Psoas muscle (tissue), 7 donors: ENCODE measurements at regions not wholly inside any gene's neighbourhood (a gene's known extent, or its start where the extent isn't known, plus 50 kb on each side); places are given as distances from the start of the nearest gene placed in this dataset.
"Not testable (repeated sequence)": the region's sequence is repeated elsewhere in the genome, so short reads cannot be mapped to it uniquely, and the experiment has no call there.

Source experiments
- ATAC-seq, 4 donors: fragments of 200-7000 bp; cut with Tn5 transposase; one replicate each; pipeline ENCODE4 v1.9.1; 2020; ENCODE audit warnings: moderate library complexity in 3 of 4, mild to moderate bottlenecking in 2 of 4
- DNase-seq, 2 donors: peaks; one replicate each; pipeline ENCODE4 v3.0.0-alpha.2; 2020
- H3K27ac ChIP-seq: fragments of 200-600 bp; one replicate; pipeline ENCODE4 v1.8.0; 2022
- H3K27me3 ChIP-seq, 3 donors: fragments of 200-600 bp in 1 of 3; one replicate each; pipeline versions ENCODE4 v1.6.1 to v1.8.0; 2013 to 2022; ENCODE audit warnings: low read length in 2 of 3, mild to moderate bottlenecking in 2 of 3, moderate library complexity in 1 of 3; ENCODE audit not compliant: insufficient read depth in 3 of 3
- H3K36me3 ChIP-seq, 2 donors: fragments of 200-600 bp in 1 of 2; one replicate each; pipeline versions ENCODE4 v1.6.1 to v1.8.0; 2013 to 2022; ENCODE audit warnings: low read depth in 1 of 2, mild to moderate bottlenecking in 1 of 2, moderate library complexity in 1 of 2; ENCODE audit not compliant: insufficient read depth in 1 of 2
- H3K4me1 ChIP-seq: fragments of 200-600 bp; one replicate; pipeline ENCODE4 v1.8.0; 2022
- H3K4me3 ChIP-seq: fragments of 200-600 bp; one replicate; pipeline ENCODE4 v1.8.0; 2022; ENCODE audit warnings: mild to moderate bottlenecking
- H3K9me3 ChIP-seq: fragments of 200-600 bp; one replicate; pipeline ENCODE4 v1.8.0; 2022
- CTCF ChIP-seq: fragments of 200-600 bp; IDR thresholded peaks from one replicate; pipeline ENCODE4 v1.8.0; 2022; ENCODE audit warnings: antibody characterized with exemption
- WGBS, 3 donors: extraction: QIAGEN DNeasy Blood & Tissue Kit; methylation state at CpG; one replicate each; pipeline versions ENCODE4 v1.1.6 to v1.1.7; 2013; 5-methylcytosine and 5-hydroxymethylcytosine counted together
- intact Hi-C, 2 donors: fragments of 100-400 bp; cut with DNase I; formaldehyde crosslinking; loops; one replicate each; pipeline versions ENCODE4 v1.11.0 to v1.14.2; 2022
- donor health status: healthy with polysubstance abuse.
- donor health status: DM: no; HTN: no; CAD: no; lungs with moderate emphysema.
- donor health status: Bipolar disorder and iron deficiency.
- donor health status: healthy.
- donor health status: DM: yes; HTN: yes; CAD: no.
- donor health status: DM: no; HTN: no; CAD: no.
- donor health status: DM: yes; HTN: yes; CAD: no.

- WGBS, 3 donors = 73 to 94% (median 78%) methylated on average over 1 of the region's 1 CpG
- H3K27me3 ChIP-seq, H3K36me3 ChIP-seq, intact Hi-C loops, H3K4me1 ChIP-seq, H3K9me3 ChIP-seq, H3K27ac ChIP-seq, DNase-seq, H3K4me3 ChIP-seq, ATAC-seq: not testable (repeated sequence)
Measured at GRCh38 chr2:90170978-90171377, 1479.5 kb downstream of the RPIA start.

- H3K27me3 ChIP-seq, H3K4me3 ChIP-seq, H3K27ac ChIP-seq, H3K4me1 ChIP-seq, ATAC-seq, DNase-seq, intact Hi-C loops, H3K9me3 ChIP-seq, H3K36me3 ChIP-seq: not testable (repeated sequence)
- 58 to 77% (median 60%) methylated on average over 2 of the region's 2 CpGs for WGBS, 3 donors
Measured at GRCh38 chr2:90173081-90173480, 1481.6 kb downstream of the RPIA start.

- H3K27ac ChIP-seq, intact Hi-C loops, H3K9me3 ChIP-seq, DNase-seq, ATAC-seq, H3K27me3 ChIP-seq, H3K4me1 ChIP-seq, H3K4me3 ChIP-seq, H3K36me3 ChIP-seq: not testable (repeated sequence)
- WGBS, 3 donors = 33 to 42% methylated on average over 1 to 2 of the region's 3 CpGs; no CpG with 5 or more reads in 1 of the 3 donors
Measured at GRCh38 chr2:90179591-90179990, 1488.1 kb downstream of the RPIA start.

GRCh38 chr2:90207454-90208058 is 1516.1 kb downstream of the RPIA start:
- Histone ChIP-seq H3K27ac (no peak overlapping the region), H3K27me3 (peaks cover 0 to 3% (median 3%) of the 10 kb centered on the region in 3 donors), H3K36me3 (no peaks in the 10 kb centered on the region), H3K4me3 (no peak overlapping the region), H3K4me1 (no peaks in the 10 kb centered on the region), H3K9me3 (no peaks in the 10 kb centered on the region)
- ATAC-seq = no peak
- no peak for DNase-seq
- TF ChIP-seq CTCF = peak; percentile 17
- intact Hi-C loops = no loop called here
- WGBS, 3 donors = 4 to 39% (median 18%) methylated on average over 1 of the region's 1 CpG

GRCh38 chr2:90209009-90209408 is 1517.5 kb downstream of the RPIA start:
- no peaks in the 10 kb centered on the region for H3K36me3 ChIP-seq
- H3K27me3 ChIP-seq = peaks cover 0 to 3% (median 3%) of the 10 kb centered on the region in 3 donors
- DNase-seq (no peak), ATAC-seq (no peak)
- no peaks in the 10 kb centered on the region for H3K9me3 ChIP-seq
- H3K27ac ChIP-seq = no peak overlapping the region
- WGBS, 3 donors = 72 to 79% (median 75%) methylated on average over 5 of the region's 5 CpGs
- no peaks in the 10 kb centered on the region for H3K4me1 ChIP-seq
- TF ChIP-seq CTCF = no peak
- intact Hi-C loops = no loop called here
- no peak overlapping the region for H3K4me3 ChIP-seq

GRCh38 chr2:90209806-90210205 is 1518.3 kb downstream of the RPIA start:
- intact Hi-C loops = no loop called here
- ATAC-seq (no peak), DNase-seq (no peak)
- 81 to 93% (median 88%) methylated on average over 4 of the region's 4 CpGs for WGBS, 3 donors
- Histone ChIP-seq H3K36me3 (no peaks in the 10 kb centered on the region), H3K27ac (no peak overlapping the region), H3K27me3 (peaks cover 0 to 3% (median 3%) of the 10 kb centered on the region in 3 donors), H3K4me1 (no peaks in the 10 kb centered on the region), H3K9me3 (no peaks in the 10 kb centered on the region), H3K4me3 (no peak overlapping the region)
- no peak for TF ChIP-seq CTCF

GRCh38 chr2:90215880-90216279 is 1524.4 kb downstream of the RPIA start:
- intact Hi-C loops, H3K36me3 ChIP-seq, H3K27ac ChIP-seq, H3K4me1 ChIP-seq, H3K27me3 ChIP-seq, DNase-seq, H3K4me3 ChIP-seq, H3K9me3 ChIP-seq, ATAC-seq: not testable (repeated sequence)
- 33 to 53% (median 38%) methylated on average over 2 of the region's 2 CpGs for WGBS, 3 donors

- H3K36me3 ChIP-seq, ATAC-seq, H3K27ac ChIP-seq, intact Hi-C loops, H3K4me1 ChIP-seq, H3K9me3 ChIP-seq, DNase-seq, H3K27me3 ChIP-seq, H3K4me3 ChIP-seq: not testable (repeated sequence)
- WGBS, 3 donors = 29 to 38% (median 33%) methylated on average over 1 of the region's 1 CpG
Measured at GRCh38 chr2:90216801-90217200, 1525.3 kb downstream of the RPIA start.

GRCh38 chr2:90218534-90218933 is 1527.1 kb downstream of the RPIA start:
- DNase-seq, H3K9me3 ChIP-seq, H3K4me1 ChIP-seq, H3K27me3 ChIP-seq, H3K27ac ChIP-seq, ATAC-seq, intact Hi-C loops, H3K4me3 ChIP-seq, H3K36me3 ChIP-seq: not testable (repeated sequence)
- 82 to 95% (median 94%) methylated on average over 1 of the region's 2 CpGs for WGBS, 3 donors
